Stimulated activated CD4-positive, alpha-beta T cell treated with anti-CD3 and anti-CD28 coated beads, Interleukin-2, amount 100 ng/mL, for 48 hours (primary cell): ENCODE measurements at regions not wholly inside any gene's neighbourhood (a gene's known extent, or its start where the extent isn't known, plus 50 kb on each side); places are given as distances from the start of the nearest gene placed in this dataset.
"Not testable (repeated sequence)": the region's sequence is repeated elsewhere in the genome, so short reads cannot be mapped to it uniquely, and the experiment has no call there.

Experiments used
- DNase-seq, 2 donors: peaks; one replicate each; pipeline ENCODE4 v3.0.0-alpha.2; 2020

GRCh38 chr12:20093190-20093810 lies 275.0 kb upstream of the PDE3A start:
- not testable (repeated sequence) for DNase-seq

DNA sequence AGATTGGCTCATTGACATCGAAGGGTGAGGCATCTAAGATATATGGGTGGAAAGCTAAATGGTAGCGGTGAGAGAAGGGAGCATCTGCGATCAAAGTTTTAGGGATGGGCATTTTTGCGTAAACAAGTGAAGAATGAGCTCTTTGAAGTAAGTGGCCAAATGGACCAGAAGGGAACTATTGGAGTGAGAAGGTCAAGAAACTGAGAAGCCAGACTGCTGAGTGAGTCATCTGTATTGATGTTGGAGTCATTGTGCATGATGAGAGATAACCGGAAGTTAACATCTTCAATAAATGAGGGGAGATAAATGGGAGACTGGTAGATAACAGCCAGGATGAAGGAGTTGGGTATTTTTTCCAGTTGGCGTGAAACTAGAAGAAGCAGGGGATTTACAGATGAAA lies 271.9 kb upstream of the PDE3A start:
- no peak for DNase-seq

GRCh38 chr12:20097626-20098025 lies 270.7 kb upstream of the PDE3A start:
- DNase-seq: no peak

DNA sequence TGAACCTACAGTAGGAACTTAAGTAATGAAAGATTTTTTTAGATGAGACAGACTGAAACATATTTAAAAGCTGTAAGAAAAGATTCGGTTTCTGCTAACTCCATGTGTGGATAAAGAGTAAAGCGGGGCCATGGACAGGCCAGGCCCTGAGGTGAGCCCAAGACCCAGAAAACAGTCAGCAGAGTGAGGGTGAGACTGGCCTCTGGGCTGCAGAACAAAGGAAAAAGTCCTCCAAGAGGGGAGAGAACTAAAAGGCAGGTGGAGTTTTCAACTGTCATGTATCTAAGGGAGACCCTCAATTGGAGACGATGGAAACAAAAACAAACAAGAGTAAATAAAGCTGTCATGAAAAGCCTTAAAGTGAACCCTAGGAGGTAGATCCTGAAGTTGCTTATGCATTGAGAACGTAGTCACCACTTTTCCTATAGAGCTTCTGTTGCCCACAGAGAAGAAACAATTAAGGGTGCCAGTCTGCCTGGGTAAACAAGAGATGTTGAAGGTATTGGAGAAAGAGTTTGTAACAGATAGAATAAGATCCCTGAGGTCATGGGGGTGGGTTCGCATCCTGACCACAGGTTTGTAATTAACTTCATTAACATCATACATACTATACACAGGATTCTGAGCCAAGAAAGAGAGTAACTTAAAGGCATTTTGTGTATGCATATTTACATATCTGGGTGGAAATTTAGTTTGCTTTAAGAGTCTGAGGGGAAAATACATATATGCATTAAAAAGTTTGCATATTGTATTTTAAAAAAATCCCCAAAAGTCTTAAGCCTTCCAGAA lies 268.7 kb upstream of the PDE3A start:
- DNase-seq: no peak

- no peak for DNase-seq
Measured at GRCh38 chr12:20101046-20101445, 267.3 kb upstream of the PDE3A start.

- DNase-seq: no peak
Measured at GRCh38 chr12:20105943-20106342, 262.4 kb upstream of the PDE3A start.

DNA sequence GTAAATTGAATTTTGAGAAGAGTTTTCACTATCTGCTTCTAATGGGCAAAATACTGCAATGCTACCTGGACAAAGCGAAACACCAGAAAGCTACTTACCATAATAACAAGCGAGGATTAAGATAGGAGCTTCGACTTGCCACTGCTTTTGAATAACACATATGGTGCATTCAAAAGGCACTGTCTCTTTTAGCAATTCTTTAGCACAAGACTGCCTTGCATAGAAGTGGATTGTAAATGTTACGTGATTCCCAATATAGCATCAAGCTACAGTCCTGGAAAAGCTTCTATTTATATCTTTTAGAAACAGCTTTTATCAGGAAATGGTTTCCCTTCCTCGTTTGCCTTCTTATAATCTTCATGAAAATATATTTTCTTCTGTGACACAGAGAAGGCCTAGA lies 258.7 kb upstream of the PDE3A start:
- DNase-seq: no peak

- not testable (repeated sequence) for DNase-seq
Measured at GRCh38 chr12:20115371-20115770, 253.0 kb upstream of the PDE3A start.

DNA sequence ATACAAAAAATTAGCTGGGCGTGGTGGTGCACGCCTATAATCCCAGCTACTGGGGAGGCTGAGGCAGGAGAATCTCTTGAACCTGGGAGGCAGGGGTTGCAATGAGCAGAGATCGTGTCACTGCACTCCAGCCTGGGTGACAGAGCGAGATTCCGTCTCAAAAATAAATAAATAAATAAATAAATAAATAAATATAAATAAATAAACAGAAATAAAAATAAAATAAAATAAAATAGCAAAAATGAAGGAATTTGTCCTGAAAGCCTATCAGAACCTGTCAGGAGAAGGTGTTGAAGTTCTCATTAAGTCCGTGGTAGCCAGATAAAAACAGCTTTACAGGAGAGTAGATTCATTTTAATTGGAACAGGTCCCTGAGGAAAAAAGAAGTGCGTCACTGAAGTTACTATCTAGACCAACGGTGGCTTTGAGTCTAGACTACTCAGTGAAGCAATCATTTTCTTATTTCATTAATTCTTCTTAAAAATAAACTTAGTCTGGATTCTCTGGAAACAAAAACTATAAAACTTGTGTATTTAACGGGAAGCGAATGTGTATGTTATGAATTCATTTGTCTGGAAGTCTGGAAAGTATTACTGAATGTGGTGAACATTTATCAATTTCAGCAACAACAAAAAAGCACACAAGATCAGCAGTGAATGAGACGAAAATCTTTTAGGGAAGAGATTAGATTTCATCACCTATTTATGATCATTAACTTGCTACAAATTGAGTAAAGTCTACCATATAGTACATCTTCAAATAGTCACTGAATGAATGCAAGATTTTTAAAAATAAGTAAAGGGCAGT lies 248.5 kb upstream of the PDE3A start:
- DNase-seq: no peak

DNA sequence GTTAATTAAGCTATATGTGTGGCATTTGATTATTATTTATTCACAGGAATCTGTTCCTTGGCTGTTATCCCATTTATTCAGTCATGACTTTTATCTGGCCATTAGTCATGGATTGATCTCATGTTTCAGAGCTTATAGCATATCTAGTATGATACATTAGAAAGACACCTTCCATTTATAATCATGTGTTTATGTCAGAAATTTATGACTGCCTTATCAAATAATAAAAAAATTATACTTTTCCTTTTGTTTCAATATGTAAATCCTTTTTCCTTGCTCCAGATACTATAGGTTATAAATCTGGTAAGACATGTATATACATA lies 248.0 kb upstream of the PDE3A start:
- DNase-seq: no peak

GRCh38 chr12:20122274-20122673 lies 246.1 kb upstream of the PDE3A start:
- DNase-seq: no peak

DNA sequence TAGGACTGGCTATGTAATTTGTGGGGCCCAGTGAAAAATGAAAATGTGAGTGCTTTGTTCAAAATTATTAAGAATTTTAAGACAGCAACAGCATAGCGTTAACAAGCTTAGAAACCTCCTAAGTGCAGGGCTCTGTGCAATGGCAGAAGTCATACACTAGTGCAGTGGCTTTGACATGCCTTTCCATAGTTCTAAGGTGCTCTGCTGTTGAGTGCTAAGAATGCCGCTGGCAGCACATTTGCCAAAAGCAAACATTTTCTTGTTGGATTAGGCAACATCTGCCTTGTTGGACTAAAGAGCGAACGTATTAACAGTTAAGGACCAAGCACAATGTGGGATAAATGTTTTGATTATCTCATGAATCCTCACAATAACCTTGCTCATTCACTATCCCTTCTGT lies 244.9 kb upstream of the PDE3A start:
- no peak for DNase-seq

- DNase-seq: no peak
Measured at GRCh38 chr12:20125276-20125798, 243.0 kb upstream of the PDE3A start.

DNA sequence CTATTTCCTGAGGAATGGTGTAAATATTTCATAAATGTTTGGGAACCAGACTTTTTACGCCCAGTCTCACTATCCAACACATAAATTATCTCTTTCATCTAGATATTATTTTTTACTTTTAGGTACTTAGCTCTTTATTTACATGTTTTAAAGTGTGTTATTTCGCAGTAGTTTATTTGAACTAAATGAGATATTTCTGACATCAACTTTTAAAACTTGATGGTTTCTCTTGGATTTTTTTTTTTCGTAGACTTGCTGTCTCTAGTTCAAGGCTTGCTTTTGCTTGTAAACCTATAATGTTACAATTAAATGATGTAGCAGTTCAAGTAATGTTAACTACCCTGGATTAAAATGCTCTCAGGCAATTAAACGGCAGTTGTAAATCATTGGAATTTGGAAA lies 241.7 kb upstream of the PDE3A start:
- DNase-seq: no peak

GRCh38 chr12:20127413-20127812 lies 240.9 kb upstream of the PDE3A start:
- DNase-seq: no peak

- DNase-seq: no peak
Measured at GRCh38 chr12:20128928-20129327, 239.4 kb upstream of the PDE3A start.

- no peak for DNase-seq
Measured at GRCh38 chr12:20132818-20133217, 235.5 kb upstream of the PDE3A start.

- DNase-seq: no peak
Measured at GRCh38 chr12:20134652-20135051, 233.7 kb upstream of the PDE3A start.

GRCh38 chr12:20140751-20141150 lies 227.6 kb upstream of the PDE3A start:
- DNase-seq: no peak

- no peak for DNase-seq
Measured at GRCh38 chr12:20142316-20142715, 226.0 kb upstream of the PDE3A start.

GRCh38 chr12:20142956-20143355 lies 225.4 kb upstream of the PDE3A start:
- DNase-seq: no peak

GRCh38 chr12:20144341-20144740 lies 224.0 kb upstream of the PDE3A start:
- no peak for DNase-seq

DNA sequence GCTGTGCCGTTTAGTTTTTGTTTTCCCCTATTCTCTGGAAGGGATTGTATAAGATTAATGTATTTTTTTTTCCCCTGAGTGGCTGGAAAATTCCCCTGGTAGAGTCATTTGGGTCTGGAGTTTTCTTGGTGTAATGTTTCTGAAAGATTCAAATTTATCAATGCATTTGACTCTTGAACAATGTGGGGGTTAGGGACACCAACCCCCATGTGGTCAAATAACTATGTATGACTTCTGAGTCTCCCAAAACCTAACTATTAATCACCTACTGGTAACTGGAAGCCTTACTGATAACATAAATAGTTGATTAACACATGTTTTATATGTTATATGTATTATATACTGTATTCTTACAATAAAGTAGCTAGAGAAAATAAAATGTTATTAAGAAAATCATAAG lies 220.1 kb upstream of the PDE3A start:
- no peak for DNase-seq
